WTC11 (cell line): ENCODE measurements at regions not wholly inside any gene's neighbourhood (a gene's known extent, or its start where the extent isn't known, plus 50 kb on each side); places are given as distances from the start of the nearest gene placed in this dataset.

Experiments used
- MLX ChIP-seq: sonication (generic); formaldehyde crosslinking; IDR thresholded peaks from 2 replicates; pipeline ENCODE4 v1.8.1; 2023; ENCODE audit warnings: mild to moderate bottlenecking, missing genetic modification reagents, moderate library complexity
- ZNF671 ChIP-seq: fragments of 250-450 bp; sonication (Bioruptor Pico); IDR thresholded peaks from 2 replicates; pipeline ENCODE4 v1.8.0; 2021; ENCODE audit warnings: mild to moderate bottlenecking
- TF ChIP-seq, protein P1 (sequence below): sonication (generic); formaldehyde crosslinking; IDR thresholded peaks from 2 replicates; pipeline ENCODE4 v1.8.1; 2022; ENCODE audit warnings: mild to moderate bottlenecking, missing genetic modification reagents, moderate library complexity, borderline replicate concordance

DNA sequence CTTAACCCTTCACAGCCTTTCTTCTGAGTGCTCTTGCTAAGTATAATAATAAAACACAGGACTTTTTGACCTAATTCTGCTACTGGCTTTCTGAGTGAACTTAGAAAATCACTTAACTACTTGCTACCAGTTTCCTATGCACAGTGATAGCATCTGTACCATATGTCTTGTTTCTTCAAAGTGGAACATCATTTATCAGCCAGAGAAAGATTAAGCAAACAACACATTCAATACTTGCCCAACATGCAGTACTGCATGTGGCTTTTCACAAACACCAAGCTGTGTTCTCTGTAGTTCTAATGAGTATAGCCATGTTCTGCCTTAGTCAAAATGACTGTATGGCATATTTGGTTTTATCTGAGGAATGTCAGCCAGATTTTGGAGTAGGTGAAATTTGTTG is 1286.6 kb upstream of the ZEB2 start:
- no peak for TF ChIP-seq MLX (CRISPR knock-in tag)
- TF ChIP-seq ZNF671 (CRISPR knock-in tag), result no peak
- TF ChIP-seq, protein P1, sequence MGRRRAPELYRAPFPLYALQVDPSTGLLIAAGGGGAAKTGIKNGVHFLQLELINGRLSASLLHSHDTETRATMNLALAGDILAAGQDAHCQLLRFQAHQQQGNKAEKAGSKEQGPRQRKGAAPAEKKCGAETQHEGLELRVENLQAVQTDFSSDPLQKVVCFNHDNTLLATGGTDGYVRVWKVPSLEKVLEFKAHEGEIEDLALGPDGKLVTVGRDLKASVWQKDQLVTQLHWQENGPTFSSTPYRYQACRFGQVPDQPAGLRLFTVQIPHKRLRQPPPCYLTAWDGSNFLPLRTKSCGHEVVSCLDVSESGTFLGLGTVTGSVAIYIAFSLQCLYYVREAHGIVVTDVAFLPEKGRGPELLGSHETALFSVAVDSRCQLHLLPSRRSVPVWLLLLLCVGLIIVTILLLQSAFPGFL (CRISPR knock-in tag), result no peak
